NCI-H187 treated with DMSO at 0.1 percent for 48 hours (cell line): ENCODE measurements at regions not wholly inside any gene's neighbourhood (a gene's known extent, or its start where the extent isn't known, plus 50 kb on each side); places are given as distances from the start of the nearest gene placed in this dataset.

Source experiments
- DNase-seq: peaks from one replicate; lab custom pipeline; 2025; lab: John Stamatoyannopoulos, UW

GRCh38 chr1:68961143-68961542, 464.3 kb upstream of the DEPDC1 start:
- no peak for DNase-seq

GRCh38 chr1:68963353-68963752, 466.5 kb upstream of the DEPDC1 start:
- DNase-seq, result no peak

GRCh38 chr1:68969441-68969840, 472.6 kb upstream of the DEPDC1 start:
- DNase-seq, result peak; percentile 15

- no peak for DNase-seq
These were observed 473.7 kb upstream of the DEPDC1 start for GRCh38 chr1:68970571-68970970.

- no peak for DNase-seq
These were observed 476.8 kb upstream of the DEPDC1 start for GRCh38 chr1:68973459-68974244.

GRCh38 chr1:68974447-68974846, 477.6 kb upstream of the DEPDC1 start:
- DNase-seq, result no peak

- no peak for DNase-seq
These were observed 478.5 kb upstream of the DEPDC1 start for GRCh38 chr1:68975212-68975933.

GRCh38 chr1:68976916-68977610, 480.2 kb upstream of the DEPDC1 start:
- DNase-seq, result no peak

GRCh38 chr1:68979891-68980290, 483.0 kb upstream of the DEPDC1 start:
- no peak for DNase-seq

GRCh38 chr1:68984289-68984688, 487.4 kb upstream of the DEPDC1 start:
- no peak for DNase-seq

GRCh38 chr1:68994096-68994495, 497.2 kb upstream of the DEPDC1 start:
- no peak for DNase-seq

- no peak for DNase-seq
These were observed 519.6 kb upstream of the DEPDC1 start for GRCh38 chr1:69016468-69016867.

- no peak for DNase-seq
These were observed 532.8 kb upstream of the DEPDC1 start for GRCh38 chr1:69029649-69030048.

GRCh38 chr1:69038379-69038778, 529.3 kb upstream of the LRRC7 start:
- DNase-seq, result no peak

GRCh38 chr1:69045572-69045971, 522.1 kb upstream of the LRRC7 start:
- no peak for DNase-seq

- DNase-seq, result no peak
These were observed 512.5 kb upstream of the LRRC7 start for GRCh38 chr1:69055194-69055593.

GRCh38 chr1:69058454-69058853, 509.3 kb upstream of the LRRC7 start:
- DNase-seq, result no peak

- no peak for DNase-seq
These were observed 496.9 kb upstream of the LRRC7 start for GRCh38 chr1:69070660-69071373.

- no peak for DNase-seq
These were observed 494.5 kb upstream of the LRRC7 start for GRCh38 chr1:69073176-69073575.

- DNase-seq, result no peak
These were observed 491.1 kb upstream of the LRRC7 start for GRCh38 chr1:69076631-69077030.

- no peak for DNase-seq
These were observed 490.5 kb upstream of the LRRC7 start for GRCh38 chr1:69077198-69077597.

GRCh38 chr1:69077633-69078032, 490.1 kb upstream of the LRRC7 start:
- DNase-seq, result no peak
